ENCODE measurements at regions not wholly inside any gene's neighbourhood (a gene's known extent, or its start where the extent isn't known, plus 50 kb on each side); places are given as distances from the start of the nearest gene placed in this dataset.

DNA sequence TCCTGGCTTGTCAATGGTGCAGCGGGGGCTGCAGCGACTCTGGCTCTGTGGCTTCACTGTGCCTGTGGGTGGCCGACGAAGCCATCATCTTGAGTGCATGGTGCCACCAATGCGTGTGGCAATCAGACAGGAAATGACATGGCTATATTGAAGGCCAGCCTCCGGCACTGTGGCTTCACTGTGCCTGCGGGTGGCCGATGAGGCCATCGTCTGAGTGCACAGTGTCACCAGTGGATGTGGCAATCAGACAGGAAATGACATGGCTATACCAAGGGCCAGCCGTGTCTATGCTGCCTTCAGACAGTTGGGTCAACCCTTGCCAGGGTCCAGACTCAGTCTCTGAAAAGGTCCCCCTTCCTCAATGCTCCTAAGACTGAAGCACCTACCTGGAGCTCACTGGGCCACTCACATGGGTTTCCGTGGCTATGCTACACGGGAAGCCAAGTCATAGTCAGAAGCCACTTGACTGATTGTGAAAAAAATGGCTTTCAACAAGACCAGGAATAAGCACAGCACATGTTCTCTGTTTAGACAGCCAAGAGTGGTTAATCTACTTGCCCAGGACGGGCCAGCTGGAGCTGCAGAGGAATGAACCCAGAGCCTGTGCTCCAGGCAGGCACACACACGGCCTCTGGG lies 67.5 kb upstream of the S1PR3 start:
- TF ChIP-seq, protein P1, sequence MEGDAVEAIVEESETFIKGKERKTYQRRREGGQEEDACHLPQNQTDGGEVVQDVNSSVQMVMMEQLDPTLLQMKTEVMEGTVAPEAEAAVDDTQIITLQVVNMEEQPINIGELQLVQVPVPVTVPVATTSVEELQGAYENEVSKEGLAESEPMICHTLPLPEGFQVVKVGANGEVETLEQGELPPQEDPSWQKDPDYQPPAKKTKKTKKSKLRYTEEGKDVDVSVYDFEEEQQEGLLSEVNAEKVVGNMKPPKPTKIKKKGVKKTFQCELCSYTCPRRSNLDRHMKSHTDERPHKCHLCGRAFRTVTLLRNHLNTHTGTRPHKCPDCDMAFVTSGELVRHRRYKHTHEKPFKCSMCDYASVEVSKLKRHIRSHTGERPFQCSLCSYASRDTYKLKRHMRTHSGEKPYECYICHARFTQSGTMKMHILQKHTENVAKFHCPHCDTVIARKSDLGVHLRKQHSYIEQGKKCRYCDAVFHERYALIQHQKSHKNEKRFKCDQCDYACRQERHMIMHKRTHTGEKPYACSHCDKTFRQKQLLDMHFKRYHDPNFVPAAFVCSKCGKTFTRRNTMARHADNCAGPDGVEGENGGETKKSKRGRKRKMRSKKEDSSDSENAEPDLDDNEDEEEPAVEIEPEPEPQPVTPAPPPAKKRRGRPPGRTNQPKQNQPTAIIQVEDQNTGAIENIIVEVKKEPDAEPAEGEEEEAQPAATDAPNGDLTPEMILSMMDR (IDR thresholded peaks at IDR 0.05; ENCODE audit: insufficient read depth, low read depth, low read length), result no peak
- POLR2A ChIA-PET, result interaction anchor here (0.6 kb wide), 1 partner anchor 13 kb away, joined by 3 read pairs; no protein-coding TSS in a partner anchor
- H3K36me3 ChIP-seq (ENCODE audit: control insufficient read depth, insufficient read depth, low read length), result no peaks in the 10 kb centered on the region

DNA sequence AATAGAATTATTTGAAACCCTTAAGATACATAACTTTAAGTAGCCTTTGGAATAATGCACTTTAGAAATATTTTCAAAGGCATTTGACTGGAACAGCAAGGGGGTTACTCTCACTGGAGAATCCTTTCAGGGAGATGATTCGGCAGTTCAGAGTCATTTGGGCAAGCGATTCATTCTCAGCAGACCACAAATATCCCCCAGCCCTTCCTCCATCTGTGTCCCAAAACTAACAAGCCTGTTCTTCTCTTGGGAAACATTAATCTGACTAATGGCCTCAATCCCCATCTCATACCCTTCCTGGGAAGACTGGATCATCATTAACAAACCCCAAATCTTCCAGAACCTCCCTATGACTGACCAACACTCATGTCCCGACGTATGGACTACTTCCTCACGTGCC lies 65.8 kb upstream of the S1PR3 start:
- TF ChIP-seq, protein P1 (IDR thresholded peaks at IDR 0.05; ENCODE audit: insufficient read depth, low read depth, low read length), result no peak
- Histone ChIP-seq H3K27me3 (ENCODE audit: control insufficient read depth, insufficient read depth, low read length) (no peaks in the 10 kb centered on the region), H3K36me3 (ENCODE audit: control insufficient read depth, insufficient read depth, low read length) (no peaks in the 10 kb centered on the region), H3K4me3 (ENCODE audit: low read depth, low read length) (no peak overlapping the region)
- DNase-seq (ENCODE audit: low read depth), result no peak
- CTCF ChIA-PET, result no interaction called here
- POLR2A ChIA-PET, result no interaction called here

More for the DNA sequence above, 67.5 kb upstream of the S1PR3 start:
- Histone ChIP-seq H3K4me3 (ENCODE audit: low read depth, low read length) (no peak overlapping the region), H3K27me3 (ENCODE audit: control insufficient read depth, insufficient read depth, low read length) (no peaks in the 10 kb centered on the region)
- CTCF ChIA-PET, result interaction anchor here (1.1 kb wide), 1 partner anchor 25 kb away, joined by 3 read pairs; no protein-coding TSS in a partner anchor
- DNase-seq (ENCODE audit: low read depth), result no peak

DNA sequence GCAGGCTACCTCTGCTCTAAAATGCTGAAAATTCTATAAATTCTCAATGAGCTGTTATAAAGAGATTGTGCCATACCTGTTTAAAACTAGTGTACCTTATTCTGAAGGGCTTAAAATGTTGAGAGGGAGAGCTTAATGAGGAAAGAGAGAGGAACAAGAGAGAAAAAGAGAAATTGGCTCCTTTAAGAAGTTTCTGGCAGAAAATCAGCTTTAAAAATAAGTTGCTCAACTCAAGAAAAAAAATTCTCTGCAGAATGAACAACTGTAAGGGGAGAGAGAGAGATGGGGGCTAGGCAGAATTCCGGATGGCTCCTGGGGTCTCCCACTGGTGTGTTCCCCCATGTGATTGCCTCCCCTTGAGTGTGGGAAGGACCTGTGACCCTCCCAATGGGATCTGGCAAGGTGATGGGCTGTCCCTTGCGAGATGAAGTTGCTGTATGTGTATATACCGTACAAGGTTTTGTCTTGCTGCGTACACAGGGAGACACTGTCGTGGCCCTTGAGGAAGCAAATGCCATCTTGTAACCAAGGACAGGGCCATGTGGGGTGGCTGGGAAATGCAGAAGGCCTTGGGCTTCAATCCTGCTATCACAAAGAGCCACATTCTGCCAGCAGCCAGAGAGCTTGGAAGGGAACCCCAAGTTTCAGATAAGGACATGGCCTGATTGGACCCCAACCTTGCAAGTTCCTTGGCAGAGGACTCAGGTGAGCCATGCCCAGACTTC lies 64.3 kb upstream of the S1PR3 start:
- TF ChIP-seq, protein P1 (IDR thresholded peaks at IDR 0.05; ENCODE audit: insufficient read depth, low read depth, low read length), result no peak
- H3K27me3 ChIP-seq (ENCODE audit: control insufficient read depth, insufficient read depth, low read length), result no peaks in the 10 kb centered on the region
- no peak overlapping the region for H3K4me3 ChIP-seq (ENCODE audit: low read depth, low read length)
- ChIA-PET CTCF (interaction anchor here (0.6 to 1.0 kb wide), 2 partner anchors 13 to 104 kb away, joined by 3 read pairs; no protein-coding TSS in a partner anchor), POLR2A (no interaction called here)
- no peaks in the 10 kb centered on the region for H3K36me3 ChIP-seq (ENCODE audit: control insufficient read depth, insufficient read depth, low read length)
- no peak for DNase-seq (ENCODE audit: low read depth)

DNA sequence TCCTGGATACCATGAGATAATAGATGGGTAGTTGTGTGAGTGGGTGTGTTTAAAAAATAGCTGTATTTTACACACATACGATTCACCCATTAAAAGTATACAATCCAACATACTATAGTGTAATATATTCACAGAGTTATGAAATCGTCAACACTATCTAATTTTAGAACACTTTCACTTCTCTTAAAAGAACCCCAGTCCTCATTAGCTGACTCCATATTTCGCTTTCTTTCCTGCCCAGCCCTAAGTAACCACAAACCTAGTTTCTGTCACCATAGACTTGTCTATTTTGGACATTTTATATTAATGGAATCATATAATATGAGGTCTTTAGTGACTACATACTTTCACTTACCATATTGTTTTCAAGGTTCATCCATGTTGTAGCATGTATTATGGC lies 63.8 kb upstream of the S1PR3 start:
- CTCF ChIA-PET, result no interaction called here
- POLR2A ChIA-PET, result no interaction called here
- no peak for DNase-seq (ENCODE audit: low read depth)
- H3K27me3 ChIP-seq (ENCODE audit: control insufficient read depth, insufficient read depth, low read length), result no peaks in the 10 kb centered on the region
- H3K36me3 ChIP-seq (ENCODE audit: control insufficient read depth, insufficient read depth, low read length), result no peaks in the 10 kb centered on the region
- TF ChIP-seq, protein P1 (IDR thresholded peaks at IDR 0.05; ENCODE audit: insufficient read depth, low read depth, low read length), result no peak
- H3K4me3 ChIP-seq (ENCODE audit: low read depth, low read length), result no peak overlapping the region

DNA sequence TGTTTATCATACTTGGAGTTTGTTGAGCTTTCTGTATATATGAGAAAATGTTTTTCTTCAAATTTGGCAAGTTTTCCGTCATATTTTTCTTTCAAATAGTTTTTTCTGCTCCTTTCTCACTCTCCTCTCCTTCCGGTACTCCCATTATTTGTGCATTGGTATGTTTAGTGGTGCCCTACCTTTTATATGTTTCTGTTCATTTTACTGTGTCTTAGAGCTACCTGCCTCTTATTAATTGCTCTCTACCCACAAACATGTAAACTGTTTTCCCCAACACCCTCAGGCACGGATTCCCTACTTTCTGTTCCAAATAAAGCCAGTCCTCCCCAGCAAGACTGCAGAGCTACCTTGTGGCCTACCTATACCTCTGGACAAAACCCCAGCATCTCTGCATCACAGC lies 60.6 kb upstream of the S1PR3 start:
- TF ChIP-seq, protein P1 (IDR thresholded peaks at IDR 0.05; ENCODE audit: insufficient read depth, low read depth, low read length), result no peak
- CTCF ChIA-PET, result no interaction called here

More for the DNA sequence above, 60.6 kb upstream of the S1PR3 start:
- peaks cover 2% of the 10 kb centered on the region; the same call in 1 of the 2 replicates for H3K27me3 ChIP-seq (ENCODE audit: control insufficient read depth, insufficient read depth, low read length)
- no peak overlapping the region for H3K4me3 ChIP-seq (ENCODE audit: low read depth, low read length)
- no peak for DNase-seq (ENCODE audit: low read depth)
- POLR2A ChIA-PET, result no interaction called here
- H3K36me3 ChIP-seq (ENCODE audit: control insufficient read depth, insufficient read depth, low read length), result no peaks in the 10 kb centered on the region

Data from BJ (cell line).